ENCODE measurements at regions not wholly inside any gene's neighbourhood (a gene's known extent, or its start where the extent isn't known, plus 50 kb on each side); places are given as distances from the start of the nearest gene placed in this dataset.
"Not testable (repeated sequence)": the region's sequence is repeated elsewhere in the genome, so short reads cannot be mapped to it uniquely, and the experiment has no call there.

GRCh38 chr5:40210694-40211093, 469.0 kb upstream of the PTGER4 start:
- DNase-seq, result no peak

GRCh38 chr5:40206030-40206429, 473.7 kb upstream of the PTGER4 start:
- no peak for DNase-seq

GRCh38 chr5:40204144-40204543, 475.6 kb upstream of the PTGER4 start:
- DNase-seq, result no peak

GRCh38 chr5:40202814-40203440, 476.8 kb upstream of the PTGER4 start:
- DNase-seq, result no peak

GRCh38 chr5:40198736-40199135, 481.0 kb upstream of the PTGER4 start:
- no peak for DNase-seq

GRCh38 chr5:40195574-40195973, 484.1 kb upstream of the PTGER4 start:
- not testable (repeated sequence) for DNase-seq

- no peak for DNase-seq
Measured at GRCh38 chr5:40191150-40191549, 488.6 kb upstream of the PTGER4 start.

- DNase-seq, result no peak
Measured at GRCh38 chr5:40172721-40173120, 507.0 kb upstream of the PTGER4 start.

- no peak for DNase-seq
Measured at GRCh38 chr5:40171971-40172370, 507.7 kb upstream of the PTGER4 start.

- no peak for DNase-seq
Measured at GRCh38 chr5:40167283-40167682, 512.4 kb upstream of the PTGER4 start.

GRCh38 chr5:40166802-40167201, 512.9 kb upstream of the PTGER4 start:
- no peak for DNase-seq

- DNase-seq, result no peak
Measured at GRCh38 chr5:40165789-40166728, 513.7 kb upstream of the PTGER4 start.

GRCh38 chr5:40165106-40165788, 514.5 kb upstream of the PTGER4 start:
- no peak for DNase-seq

- no peak for DNase-seq
Measured at GRCh38 chr5:40160435-40160834, 519.3 kb upstream of the PTGER4 start.

GRCh38 chr5:40154194-40154593, 525.5 kb upstream of the PTGER4 start:
- DNase-seq, result no peak

GRCh38 chr5:40150896-40151295, 528.8 kb upstream of the PTGER4 start:
- DNase-seq, result no peak

GRCh38 chr5:40141896-40142295, 537.8 kb upstream of the PTGER4 start:
- DNase-seq, result no peak

GRCh38 chr5:40141418-40141817, 538.3 kb upstream of the PTGER4 start:
- no peak for DNase-seq

- no peak for DNase-seq
Measured at GRCh38 chr5:40137223-40137622, 542.5 kb upstream of the PTGER4 start.

GRCh38 chr5:40134883-40135520, 544.7 kb upstream of the PTGER4 start:
- DNase-seq, result no peak

GRCh38 chr5:40124367-40124766, 555.3 kb upstream of the PTGER4 start:
- DNase-seq, result peak; percentile 39

GRCh38 chr5:40121236-40121635, 558.5 kb upstream of the PTGER4 start:
- DNase-seq, result no peak

- no peak for DNase-seq
Measured at GRCh38 chr5:40112875-40113274, 566.8 kb upstream of the PTGER4 start.

Data from OCI-M1 (cell line).